HG02798 (cell line): ENCODE measurements at regions not wholly inside any gene's neighbourhood (a gene's known extent, or its start where the extent isn't known, plus 50 kb on each side); places are given as distances from the start of the nearest gene placed in this dataset.

ENCODE experiments used
- ATAC-seq: cut with Tn5 transposase; IDR thresholded peaks from one replicate; pipeline ENCODE4 v1.9.1; 2021; ENCODE audit warnings: mild to moderate bottlenecking; ENCODE audit not compliant: unreplicated experiment, poor library complexity

- ATAC-seq: no peak
Measured at GRCh38 chr20:11059659-11060058, 385.9 kb upstream of the JAG1 start.

- ATAC-seq: no peak
Measured at GRCh38 chr20:11060423-11061185, 386.8 kb upstream of the JAG1 start.

- no peak for ATAC-seq
Measured at GRCh38 chr20:11063444-11063843, 389.6 kb upstream of the JAG1 start.

GRCh38 chr20:11064946-11065345 lies 391.1 kb upstream of the JAG1 start:
- ATAC-seq: no peak

- ATAC-seq: no peak
Measured at GRCh38 chr20:11067359-11067758, 393.6 kb upstream of the JAG1 start.

- no peak for ATAC-seq
Measured at GRCh38 chr20:11072982-11073381, 399.2 kb upstream of the JAG1 start.

- ATAC-seq: no peak
Measured at GRCh38 chr20:11076434-11077105, 402.8 kb upstream of the JAG1 start.

- no peak for ATAC-seq
Measured at GRCh38 chr20:11077226-11077625, 403.4 kb upstream of the JAG1 start.

GRCh38 chr20:11080010-11080409 lies 406.2 kb upstream of the JAG1 start:
- no peak for ATAC-seq

- ATAC-seq: no peak
Measured at GRCh38 chr20:11080781-11081377, 407.1 kb upstream of the JAG1 start.

- ATAC-seq: no peak
Measured at GRCh38 chr20:11083841-11084240, 410.0 kb upstream of the JAG1 start.

- no peak for ATAC-seq
Measured at GRCh38 chr20:11084508-11084907, 410.7 kb upstream of the JAG1 start.

GRCh38 chr20:11086970-11087369 lies 413.2 kb upstream of the JAG1 start:
- no peak for ATAC-seq

- no peak for ATAC-seq
Measured at GRCh38 chr20:11090751-11091150, 417.0 kb upstream of the JAG1 start.

- no peak for ATAC-seq
Measured at GRCh38 chr20:11091511-11091910, 417.7 kb upstream of the JAG1 start.

- ATAC-seq: no peak
Measured at GRCh38 chr20:11092151-11092550, 418.4 kb upstream of the JAG1 start.

- ATAC-seq: no peak
Measured at GRCh38 chr20:11094196-11094595, 420.4 kb upstream of the JAG1 start.

GRCh38 chr20:11094711-11095110 lies 420.9 kb upstream of the JAG1 start:
- no peak for ATAC-seq

- ATAC-seq: no peak
Measured at GRCh38 chr20:11098888-11099287, 425.1 kb upstream of the JAG1 start.

- ATAC-seq: no peak
Measured at GRCh38 chr20:11101243-11101642, 427.4 kb upstream of the JAG1 start.

- no peak for ATAC-seq
Measured at GRCh38 chr20:11101696-11102095, 427.9 kb upstream of the JAG1 start.

- ATAC-seq: no peak
Measured at GRCh38 chr20:11103866-11104265, 430.1 kb upstream of the JAG1 start.
